Activated B cell treated with CpG ODN at 0.5 μM for 24 hours (primary cell): ENCODE measurements at regions not wholly inside any gene's neighbourhood (a gene's known extent, or its start where the extent isn't known, plus 50 kb on each side); places are given as distances from the start of the nearest gene placed in this dataset.
"Not testable (repeated sequence)": the region's sequence is repeated elsewhere in the genome, so short reads cannot be mapped to it uniquely, and the experiment has no call there.

Experiments
- ATAC-seq: fragments of 200-7000 bp; cut with Tn5 transposase; one replicate; pipeline ENCODE4 v1.10.0; 2021; ENCODE audit warnings: low read depth, mild to moderate bottlenecking, moderate library complexity
- CTCF ChIA-PET: fragments of 350-600 bp; sonication (Branson Sonifier 250); formaldehyde crosslinking; loops from one replicate; lab custom pipeline; 2021; ENCODE audit warnings: antibody characterized with exemption; lab: Charles Lee
- POLR2A ChIA-PET: fragments of 350-600 bp; sonication (Branson Sonifier 250); formaldehyde crosslinking; loops from one replicate; lab custom pipeline; 2021; ENCODE audit warnings: antibody characterized with exemption; lab: Charles Lee
- DNase-seq: peaks from one replicate; pipeline ENCODE4 v3.0.0; 2022
- H3K27ac Mint-ChIP-seq: one replicate; pipeline ENCODE4 v1.8.0; 2020; ENCODE audit warnings: mixed read lengths
- H3K27me3 Mint-ChIP-seq: one replicate; pipeline ENCODE4 v1.8.0; 2021; ENCODE audit warnings: mixed read lengths
- H3K36me3 Mint-ChIP-seq: one replicate; pipeline ENCODE4 v1.8.0; 2021; ENCODE audit warnings: low read depth, mixed read lengths
- H3K4me1 Mint-ChIP-seq: one replicate; pipeline ENCODE4 v1.8.0; 2021; ENCODE audit warnings: mixed read lengths
- H3K4me3 Mint-ChIP-seq: one replicate; pipeline ENCODE4 v1.8.0; 2020; ENCODE audit warnings: mild to moderate bottlenecking, mixed read lengths
- H3K9me3 Mint-ChIP-seq: one replicate; pipeline ENCODE4 v1.8.0; 2020; ENCODE audit warnings: mixed read lengths
- CTCF ChIP-seq: fragments of 200-600 bp; IDR thresholded peaks from one replicate; pipeline ENCODE4 v1.8.0; 2022; ENCODE audit warnings: antibody characterized with exemption, mild to moderate bottlenecking
- intact Hi-C: fragments of 100-400 bp; cut with micrococcal nuclease; formaldehyde crosslinking; loops from one replicate; pipeline ENCODE4 v1.15.1; 2024

- H3K27me3 Mint-ChIP-seq, result no peaks in the 10 kb centered on the region
- no peaks in the 10 kb centered on the region for H3K36me3 Mint-ChIP-seq
- H3K27ac Mint-ChIP-seq, result no peak overlapping the region
- H3K9me3 Mint-ChIP-seq, result peaks cover 6% of the 10 kb centered on the region
- DNase-seq, result no peak
- no peak for ATAC-seq
- H3K4me3 Mint-ChIP-seq, result no peak overlapping the region
- TF ChIP-seq CTCF, result no peak
- intact Hi-C loops, result no loop called here
- ChIA-PET POLR2A (no interaction called here), CTCF (no interaction called here)
- H3K4me1 Mint-ChIP-seq, result no peaks in the 10 kb centered on the region
Observed at GRCh38 chr3:161630794-161631193, 134.2 kb downstream of the OTOL1 start.

- H3K4me3 Mint-ChIP-seq, result no peak overlapping the region
- ChIA-PET CTCF (no interaction called here), POLR2A (no interaction called here)
- TF ChIP-seq CTCF, result no peak
- no peaks in the 10 kb centered on the region for H3K36me3 Mint-ChIP-seq
- intact Hi-C loops, result no loop called here
- H3K4me1 Mint-ChIP-seq, result no peaks in the 10 kb centered on the region
- H3K27me3 Mint-ChIP-seq, result no peaks in the 10 kb centered on the region
- no peak for ATAC-seq
- no peak for DNase-seq
- no peak overlapping the region for H3K27ac Mint-ChIP-seq
- H3K9me3 Mint-ChIP-seq, result peaks cover 6% of the 10 kb centered on the region
Observed at GRCh38 chr3:161631536-161631935, 134.9 kb downstream of the OTOL1 start.

GRCh38 chr3:161637559-161637958, 141.0 kb downstream of the OTOL1 start:
- no peak for TF ChIP-seq CTCF
- intact Hi-C loops, result no loop called here
- no peaks in the 10 kb centered on the region for H3K4me1 Mint-ChIP-seq
- no peaks in the 10 kb centered on the region for H3K9me3 Mint-ChIP-seq
- DNase-seq, result no peak
- H3K27me3 Mint-ChIP-seq, result no peaks in the 10 kb centered on the region
- POLR2A ChIA-PET, result no interaction called here
- no peaks in the 10 kb centered on the region for H3K36me3 Mint-ChIP-seq
- CTCF ChIA-PET, result no interaction called here
- ATAC-seq, result no peak
- H3K27ac Mint-ChIP-seq, result no peak overlapping the region
- H3K4me3 Mint-ChIP-seq, result no peak overlapping the region

- H3K4me3 Mint-ChIP-seq, H3K27ac Mint-ChIP-seq, DNase-seq, ATAC-seq, H3K36me3 Mint-ChIP-seq, CTCF ChIA-PET, POLR2A ChIA-PET, H3K27me3 Mint-ChIP-seq, H3K4me1 Mint-ChIP-seq, H3K9me3 Mint-ChIP-seq, intact Hi-C loops: not testable (repeated sequence)
Observed at GRCh38 chr3:161639095-161639494, 142.5 kb downstream of the OTOL1 start.

GRCh38 chr3:161640181-161640580, 143.6 kb downstream of the OTOL1 start:
- ATAC-seq, result no peak
- Mint-ChIP-seq H3K27ac (no peak overlapping the region), H3K27me3 (no peaks in the 10 kb centered on the region), H3K4me3 (no peak overlapping the region), H3K4me1 (no peaks in the 10 kb centered on the region), H3K9me3 (no peaks in the 10 kb centered on the region), H3K36me3 (no peaks in the 10 kb centered on the region)
- no peak for DNase-seq
- ChIA-PET CTCF (no interaction called here), POLR2A (no interaction called here)
- intact Hi-C loops, result no loop called here
- no peak for TF ChIP-seq CTCF

GRCh38 chr3:161641287-161641686, 144.7 kb downstream of the OTOL1 start:
- no peak for TF ChIP-seq CTCF
- no peak for ATAC-seq
- Mint-ChIP-seq H3K27ac (no peak overlapping the region), H3K36me3 (no peaks in the 10 kb centered on the region), H3K4me3 (no peak overlapping the region), H3K9me3 (no peaks in the 10 kb centered on the region), H3K27me3 (no peaks in the 10 kb centered on the region), H3K4me1 (no peaks in the 10 kb centered on the region)
- POLR2A ChIA-PET, result no interaction called here
- CTCF ChIA-PET, result no interaction called here
- DNase-seq, result no peak
- intact Hi-C loops, result no loop called here
